Activated naive CD8-positive, alpha-beta T cell treated with anti-CD3 and anti-CD28 coated beads for 36 hours (primary cell): ENCODE measurements at regions not wholly inside any gene's neighbourhood (a gene's known extent, or its start where the extent isn't known, plus 50 kb on each side); places are given as distances from the start of the nearest gene placed in this dataset.
A peak's percentile ranks its signal among the peaks of the same experiment; 100 is the strongest.
"Not testable (repeated sequence)": the region's sequence is repeated elsewhere in the genome, so short reads cannot be mapped to it uniquely, and the experiment has no call there.

Experiments used
- DNase-seq: peaks from one replicate; pipeline ENCODE4 v3.0.0; 2021
- H3K27ac Mint-ChIP-seq: one replicate; pipeline ENCODE4 v1.8.0; 2022; ENCODE audit warnings: mild to moderate bottlenecking, moderate library complexity, mixed read lengths
- H3K27me3 Mint-ChIP-seq: one replicate; pipeline ENCODE4 v1.8.0; 2022; ENCODE audit warnings: mild to moderate bottlenecking, mixed read lengths
- H3K36me3 Mint-ChIP-seq: one replicate; pipeline ENCODE4 v1.8.0; 2021; ENCODE audit warnings: mild to moderate bottlenecking, mixed read lengths
- H3K4me1 Mint-ChIP-seq: one replicate; pipeline ENCODE4 v1.8.0; 2021; ENCODE audit warnings: mixed read lengths
- H3K4me3 Mint-ChIP-seq: one replicate; pipeline ENCODE4 v1.8.0; 2022; ENCODE audit warnings: mild to moderate bottlenecking, moderate library complexity, mixed read lengths
- H3K9me3 Mint-ChIP-seq: one replicate; pipeline ENCODE4 v1.8.0; 2022; ENCODE audit warnings: mixed read lengths

DNA sequence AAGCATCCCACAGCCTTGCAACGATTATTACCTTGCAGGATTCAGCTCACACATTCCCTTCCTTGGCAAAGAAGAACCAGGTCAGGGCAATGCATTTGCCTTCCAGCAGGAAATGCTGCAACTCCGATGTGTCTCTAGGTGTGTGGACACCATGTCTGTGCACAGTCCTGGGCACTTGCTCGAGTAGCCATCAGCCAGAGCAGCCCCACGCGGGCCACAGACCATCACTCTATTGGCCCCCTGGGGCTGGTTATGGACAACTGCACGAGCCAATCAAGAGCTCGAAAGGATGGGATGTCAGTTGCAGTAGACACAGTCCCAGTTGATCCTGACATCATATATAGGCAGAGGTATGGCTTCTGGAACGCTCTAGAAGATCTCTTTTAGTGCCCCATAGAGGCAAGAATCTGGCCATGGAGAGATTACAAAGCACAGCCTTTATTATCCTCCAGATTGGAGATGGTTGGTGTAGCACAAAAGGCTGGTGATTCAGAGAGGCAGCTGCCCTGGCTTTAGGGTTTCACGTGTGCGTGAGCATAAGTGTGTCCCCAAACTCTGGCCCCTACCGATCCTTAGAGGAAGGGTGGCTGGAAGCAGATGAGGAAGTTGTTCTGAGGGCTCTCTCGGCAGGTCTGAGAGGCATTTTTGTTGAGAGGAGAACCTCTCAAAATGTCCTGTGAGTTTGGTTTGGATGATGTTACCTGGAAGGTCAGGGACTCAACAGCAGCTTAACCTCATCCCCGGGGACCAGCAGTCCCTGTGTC, 403.8 kb downstream of the SEC14L1 start:
- Mint-ChIP-seq H3K36me3 (no peaks in the 10 kb centered on the region), H3K4me3 (no peak overlapping the region), H3K27ac (no peak overlapping the region), H3K9me3 (no peaks in the 10 kb centered on the region), H3K4me1 (peaks cover 2% of the 10 kb centered on the region), H3K27me3 (peaks cover 4% of the 10 kb centered on the region)
- DNase-seq = no peak

GRCh38 chr17:77546772-77547241, 406.0 kb downstream of the SEC14L1 start:
- H3K4me3 Mint-ChIP-seq = no peak overlapping the region
- no peaks in the 10 kb centered on the region for H3K27me3 Mint-ChIP-seq
- H3K9me3 Mint-ChIP-seq = no peaks in the 10 kb centered on the region
- peaks cover 2% of the 10 kb centered on the region for H3K4me1 Mint-ChIP-seq
- DNase-seq = no peak
- H3K36me3 Mint-ChIP-seq = no peaks in the 10 kb centered on the region
- H3K27ac Mint-ChIP-seq = no peak overlapping the region

DNA sequence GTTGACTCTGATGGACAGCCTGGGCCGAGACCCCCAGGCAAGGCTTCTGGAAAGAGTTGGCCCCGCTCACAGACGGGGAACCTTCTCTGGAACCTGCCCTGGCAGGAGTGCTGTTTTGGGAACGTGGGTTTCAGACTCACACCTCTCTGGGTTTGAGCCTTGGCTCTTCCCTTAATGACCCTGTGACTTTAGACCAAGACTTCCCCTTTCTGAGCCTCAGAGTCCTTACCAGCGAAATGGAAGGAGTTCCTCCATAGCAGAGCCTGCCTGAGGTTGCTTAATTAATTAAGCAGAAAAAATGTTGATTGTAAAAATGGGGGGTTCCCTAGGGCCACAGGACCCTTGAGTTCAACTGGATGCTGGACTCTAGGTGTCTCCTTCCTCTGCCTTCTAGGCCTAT, 408.2 kb downstream of the SEC14L1 start:
- Mint-ChIP-seq H3K36me3 (no peaks in the 10 kb centered on the region), H3K4me3 (no peak overlapping the region), H3K27me3 (no peaks in the 10 kb centered on the region), H3K27ac (no peak overlapping the region), H3K9me3 (no peaks in the 10 kb centered on the region), H3K4me1 (peaks cover 2% of the 10 kb centered on the region)
- no peak for DNase-seq

- Mint-ChIP-seq H3K27me3 (no peaks in the 10 kb centered on the region), H3K27ac (no peak overlapping the region), H3K4me1 (peaks cover 2% of the 10 kb centered on the region), H3K4me3 (no peak overlapping the region), H3K36me3 (no peaks in the 10 kb centered on the region), H3K9me3 (no peaks in the 10 kb centered on the region)
- no peak for DNase-seq
These were observed 408.7 kb upstream of the TNRC6C start for GRCh38 chr17:77549726-77550366.

GRCh38 chr17:77553459-77554066, 404.9 kb upstream of the TNRC6C start:
- no peak for DNase-seq
- Mint-ChIP-seq H3K27me3 (peaks cover 6% of the 10 kb centered on the region), H3K27ac (peak overlapping the region; percentile 23), H3K4me3 (no peak overlapping the region), H3K36me3 (no peaks in the 10 kb centered on the region), H3K9me3 (no peaks in the 10 kb centered on the region), H3K4me1 (no peaks in the 10 kb centered on the region)

DNA sequence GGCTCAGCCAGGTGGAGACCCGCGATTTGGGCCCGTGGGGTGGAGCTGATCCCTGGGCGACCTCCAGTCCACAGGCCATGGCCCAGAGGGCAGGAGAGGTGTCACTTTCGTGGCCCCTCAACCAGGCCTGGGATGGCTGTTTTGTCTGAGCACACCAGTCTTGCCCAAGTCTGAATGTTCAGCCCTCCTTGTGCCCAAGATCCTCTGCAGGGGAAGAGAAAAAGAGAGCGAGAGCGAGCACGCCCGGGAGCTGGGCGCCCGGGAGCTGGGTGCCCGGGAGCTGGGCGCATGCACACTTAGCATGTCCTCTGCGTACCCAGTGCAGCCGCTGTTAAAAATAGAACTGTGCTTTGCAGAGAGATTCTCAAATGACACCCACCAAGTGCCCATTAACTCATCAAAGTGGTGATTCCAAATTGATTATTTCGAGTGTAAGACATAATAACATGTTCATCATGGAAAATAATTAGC, 403.3 kb upstream of the TNRC6C start:
- Mint-ChIP-seq H3K27ac (no peak overlapping the region), H3K27me3 (peaks cover 6% of the 10 kb centered on the region), H3K4me1 (no peaks in the 10 kb centered on the region), H3K9me3 (no peaks in the 10 kb centered on the region), H3K36me3 (no peaks in the 10 kb centered on the region), H3K4me3 (no peak overlapping the region)
- DNase-seq = no peak

- no peak overlapping the region for H3K4me3 Mint-ChIP-seq
- H3K27ac Mint-ChIP-seq = no peak overlapping the region
- no peaks in the 10 kb centered on the region for H3K4me1 Mint-ChIP-seq
- H3K9me3 Mint-ChIP-seq = no peaks in the 10 kb centered on the region
- DNase-seq = no peak
- no peaks in the 10 kb centered on the region for H3K36me3 Mint-ChIP-seq
- peaks cover 6% of the 10 kb centered on the region for H3K27me3 Mint-ChIP-seq
These were observed 402.7 kb upstream of the TNRC6C start for GRCh38 chr17:77555741-77556291.

DNA sequence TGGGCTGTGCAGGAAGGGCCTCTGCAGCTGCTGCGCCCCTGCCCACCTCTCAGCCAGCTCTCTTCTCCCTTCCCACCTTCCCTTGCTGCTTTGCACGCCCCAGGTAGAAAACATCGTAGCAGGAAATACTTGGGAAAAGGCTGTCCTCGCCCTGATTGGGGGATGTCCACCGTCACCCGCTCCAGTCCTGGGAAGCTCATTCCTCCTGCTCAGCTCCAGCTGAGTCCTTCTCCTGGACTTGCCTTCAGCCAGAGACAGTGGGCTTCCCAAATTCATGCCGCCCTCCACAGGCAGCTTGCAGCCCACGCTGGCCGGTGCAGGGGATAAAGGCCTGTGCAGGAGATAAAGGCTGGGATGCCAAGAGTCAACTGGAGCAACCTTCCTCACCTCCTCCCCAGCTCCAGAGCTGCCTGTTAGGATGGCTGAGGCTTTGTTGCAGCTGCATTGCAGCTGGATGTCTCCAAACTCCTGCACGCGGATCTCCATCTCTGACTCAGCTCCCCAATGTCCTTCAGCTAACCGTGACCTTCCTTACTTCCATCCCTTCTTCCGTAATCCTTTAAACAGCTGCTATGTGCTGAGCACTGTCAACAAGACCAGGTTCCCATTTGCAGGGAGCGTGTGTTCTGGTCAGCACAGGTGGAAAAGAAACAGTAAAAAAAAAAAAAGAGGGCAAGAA, 402.0 kb upstream of the TNRC6C start:
- DNase-seq = no peak
- H3K4me1 Mint-ChIP-seq = no peaks in the 10 kb centered on the region
- no peaks in the 10 kb centered on the region for H3K9me3 Mint-ChIP-seq
- no peak overlapping the region for H3K27ac Mint-ChIP-seq
- H3K4me3 Mint-ChIP-seq = no peak overlapping the region
- H3K36me3 Mint-ChIP-seq = no peaks in the 10 kb centered on the region
- peaks cover 6% of the 10 kb centered on the region for H3K27me3 Mint-ChIP-seq

DNA sequence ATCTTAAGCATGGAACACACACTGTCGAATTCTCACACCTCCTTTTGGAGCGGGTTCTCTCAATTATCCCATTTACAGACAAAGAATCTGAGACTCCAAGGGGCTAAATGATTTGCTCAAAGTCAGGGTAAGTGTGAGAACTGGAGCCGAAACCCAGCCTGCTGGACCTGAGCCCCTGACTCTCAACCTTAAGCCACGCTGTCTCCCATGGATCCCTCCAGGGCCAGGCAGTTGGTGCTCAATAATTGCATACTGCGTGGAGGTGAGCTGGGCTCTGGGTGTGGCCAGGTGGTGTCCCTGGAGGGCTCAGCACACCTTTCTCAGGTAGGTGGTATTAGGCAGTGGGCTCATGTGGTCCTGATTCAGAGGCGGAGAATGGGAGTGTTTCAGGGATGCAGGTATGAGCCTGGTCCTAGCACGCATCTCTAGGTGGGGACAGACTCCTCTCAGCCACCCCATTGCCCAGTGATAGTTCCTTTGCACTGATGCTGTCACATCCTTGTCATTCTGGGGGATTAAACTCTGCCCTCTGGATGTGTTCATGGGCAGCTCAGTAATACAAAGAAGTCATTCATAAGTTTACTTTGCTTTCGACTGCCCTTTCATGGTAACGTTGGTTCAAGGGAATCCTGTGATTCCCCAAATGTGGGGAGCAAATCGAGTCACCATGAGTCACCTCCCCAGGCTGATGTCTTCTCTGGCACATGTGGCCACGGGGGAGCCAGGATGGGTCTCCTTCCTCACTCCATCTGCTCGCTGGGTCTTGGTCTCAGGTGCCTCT, 399.5 kb upstream of the TNRC6C start:
- Mint-ChIP-seq H3K36me3 (no peaks in the 10 kb centered on the region), H3K27ac (no peak overlapping the region), H3K9me3 (no peaks in the 10 kb centered on the region), H3K4me3 (no peak overlapping the region), H3K27me3 (peaks cover 6% of the 10 kb centered on the region), H3K4me1 (no peaks in the 10 kb centered on the region)
- DNase-seq = no peak

DNA sequence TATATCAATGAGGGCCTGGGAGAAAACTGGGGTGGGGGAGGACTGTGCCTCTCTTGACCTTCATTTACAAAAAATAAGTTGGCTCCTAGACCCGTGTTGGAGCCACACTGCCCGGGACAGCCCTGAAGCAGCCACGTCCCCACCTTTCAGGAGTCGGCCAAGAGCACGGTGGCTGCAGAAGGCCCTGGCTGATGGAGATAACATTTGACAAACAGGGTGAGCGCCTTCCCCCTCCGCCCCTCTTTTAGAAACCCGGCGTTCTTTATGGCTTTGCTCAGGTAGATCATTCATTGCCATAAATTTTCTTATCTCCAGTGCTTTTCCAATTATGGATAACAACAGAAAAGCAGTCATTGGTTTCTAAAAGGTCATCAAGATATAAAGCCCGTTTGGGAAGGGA, 398.1 kb upstream of the TNRC6C start:
- no peaks in the 10 kb centered on the region for H3K4me1 Mint-ChIP-seq
- no peaks in the 10 kb centered on the region for H3K9me3 Mint-ChIP-seq
- no peak overlapping the region for H3K27ac Mint-ChIP-seq
- peaks cover 6% of the 10 kb centered on the region for H3K27me3 Mint-ChIP-seq
- H3K4me3 Mint-ChIP-seq = no peak overlapping the region
- H3K36me3 Mint-ChIP-seq = no peaks in the 10 kb centered on the region
- DNase-seq = no peak

DNA sequence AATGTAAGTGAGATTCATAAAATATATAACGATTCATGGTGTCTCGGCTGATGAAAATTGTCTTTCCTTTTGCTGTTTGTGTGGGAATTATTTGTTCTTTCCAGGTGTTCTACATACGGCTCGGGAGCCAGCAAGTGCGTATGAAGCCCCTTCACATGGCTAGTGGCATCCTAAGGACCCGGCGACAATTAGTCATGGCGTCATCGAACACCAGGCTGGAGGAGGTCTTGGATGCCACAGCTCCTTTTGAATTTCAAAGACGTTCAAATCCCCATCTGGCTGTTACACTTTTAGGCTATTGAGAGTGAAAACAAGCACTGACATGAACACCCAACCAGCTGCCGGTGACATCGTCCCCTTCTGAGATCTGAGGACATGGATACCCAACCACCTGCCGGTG, 397.7 kb upstream of the TNRC6C start:
- Mint-ChIP-seq H3K36me3 (no peaks in the 10 kb centered on the region), H3K9me3 (no peaks in the 10 kb centered on the region), H3K4me1 (no peaks in the 10 kb centered on the region), H3K27me3 (peaks cover 6% of the 10 kb centered on the region), H3K4me3 (no peak overlapping the region), H3K27ac (no peak overlapping the region)
- DNase-seq = no peak

GRCh38 chr17:77562361-77562760, 396.1 kb upstream of the TNRC6C start:
- H3K4me3 Mint-ChIP-seq, H3K27me3 Mint-ChIP-seq, H3K36me3 Mint-ChIP-seq, H3K4me1 Mint-ChIP-seq, H3K9me3 Mint-ChIP-seq, DNase-seq, H3K27ac Mint-ChIP-seq: not testable (repeated sequence)

DNA sequence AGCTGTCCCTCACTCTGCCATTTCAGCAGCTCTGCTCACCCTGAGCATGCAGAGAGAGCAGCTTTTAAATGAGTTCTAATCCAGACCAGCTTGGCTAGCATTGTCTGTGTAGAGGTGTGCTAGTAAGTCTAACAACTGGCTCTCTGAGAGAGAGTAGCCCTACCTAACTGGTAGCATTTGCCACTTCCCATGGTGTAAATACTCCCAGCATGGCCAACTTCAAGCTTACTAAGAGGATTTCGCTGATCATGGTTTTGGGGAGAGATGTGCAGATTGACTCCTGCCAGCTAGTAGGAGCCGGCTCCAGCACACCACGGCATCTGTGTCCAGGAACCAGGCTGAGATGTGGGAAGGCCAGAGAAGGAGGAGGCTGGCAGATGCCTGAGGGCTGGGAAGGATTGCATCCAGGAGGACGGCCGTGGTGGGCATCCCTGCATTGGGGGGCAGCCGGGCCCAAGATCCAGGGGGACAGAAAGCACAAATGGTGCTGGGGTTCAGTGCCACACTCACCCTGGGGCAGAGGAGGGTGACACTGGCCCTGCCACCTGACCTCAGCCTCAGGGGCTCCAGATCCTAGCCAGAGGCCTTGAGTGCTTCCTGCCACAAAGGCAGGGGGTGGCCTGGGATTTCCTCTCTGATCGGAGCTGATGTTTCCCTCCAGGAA, 394.9 kb upstream of the TNRC6C start:
- no peak for DNase-seq
- no peak overlapping the region for H3K4me3 Mint-ChIP-seq
- no peak overlapping the region for H3K27ac Mint-ChIP-seq
- no peaks in the 10 kb centered on the region for H3K9me3 Mint-ChIP-seq
- no peaks in the 10 kb centered on the region for H3K36me3 Mint-ChIP-seq
- no peaks in the 10 kb centered on the region for H3K4me1 Mint-ChIP-seq
- H3K27me3 Mint-ChIP-seq = no peaks in the 10 kb centered on the region
